WERI-Rb-1 (cell line): ENCODE measurements at regions not wholly inside any gene's neighbourhood (a gene's known extent, or its start where the extent isn't known, plus 50 kb on each side); places are given as distances from the start of the nearest gene placed in this dataset.
"Not testable (repeated sequence)": the region's sequence is repeated elsewhere in the genome, so short reads cannot be mapped to it uniquely, and the experiment has no call there.

Experiments
- DNase-seq: peaks from one replicate; pipeline ENCODE4 v3.0.0-alpha.2; 2020
- H3K27ac ChIP-seq: fragments of 250-450 bp; sonication (Bioruptor Pico); 2 replicates; pipeline ENCODE4 v1.5.1; 2020; ENCODE audit warnings: mild to moderate bottlenecking, moderate library complexity
- H3K27me3 ChIP-seq: fragments of 250-450 bp; sonication (Bioruptor Pico); 2 replicates; pipeline ENCODE4 v1.5.1; 2021; ENCODE audit warnings: mild to moderate bottlenecking, low read depth, moderate library complexity; ENCODE audit not compliant: insufficient read depth, severe bottlenecking
- H3K36me3 ChIP-seq: fragments of 250-450 bp; sonication (Bioruptor Pico); 2 replicates; pipeline ENCODE4 v1.5.1; 2020; ENCODE audit warnings: mild to moderate bottlenecking, moderate library complexity
- H3K4me3 ChIP-seq: 2 replicates; pipeline ENCODE4 v1.5.1; 2011; ENCODE audit warnings: low read depth, mild to moderate bottlenecking, control low read depth, low read length
- H3K9me3 ChIP-seq: fragments of 250-450 bp; sonication (Bioruptor Pico); 2 replicates; pipeline ENCODE4 v1.5.1; 2021; ENCODE audit warnings: mild to moderate bottlenecking, moderate library complexity; ENCODE audit not compliant: severe bottlenecking
- TF ChIP-seq, protein P1 (sequence below): IDR thresholded peaks from 2 replicates; pipeline ENCODE4 v1.5.1; 2011; ENCODE audit warnings: low read depth, mild to moderate bottlenecking, control low read depth, inconsistent platforms, low read length

DNA sequence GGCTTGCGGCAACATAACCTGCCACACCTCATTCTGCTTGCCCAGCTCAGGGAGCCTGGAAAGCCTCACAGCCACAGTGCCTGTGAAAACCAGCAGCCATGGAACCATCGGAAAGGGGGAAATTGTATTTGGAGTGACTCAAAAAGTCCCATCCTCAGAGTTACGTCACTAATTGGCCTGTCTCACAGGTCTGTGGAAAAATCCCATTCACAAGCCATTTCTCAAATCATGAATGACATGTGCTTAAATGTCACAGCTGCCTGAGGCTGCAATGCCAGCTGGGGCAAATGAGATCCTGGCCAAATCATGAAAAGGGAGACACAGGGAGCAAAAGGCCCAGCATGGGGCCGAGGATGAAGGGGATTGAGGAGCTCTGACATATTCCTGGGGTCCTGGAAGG, 486.9 kb upstream of the RAB6C start:
- TF ChIP-seq, protein P1, sequence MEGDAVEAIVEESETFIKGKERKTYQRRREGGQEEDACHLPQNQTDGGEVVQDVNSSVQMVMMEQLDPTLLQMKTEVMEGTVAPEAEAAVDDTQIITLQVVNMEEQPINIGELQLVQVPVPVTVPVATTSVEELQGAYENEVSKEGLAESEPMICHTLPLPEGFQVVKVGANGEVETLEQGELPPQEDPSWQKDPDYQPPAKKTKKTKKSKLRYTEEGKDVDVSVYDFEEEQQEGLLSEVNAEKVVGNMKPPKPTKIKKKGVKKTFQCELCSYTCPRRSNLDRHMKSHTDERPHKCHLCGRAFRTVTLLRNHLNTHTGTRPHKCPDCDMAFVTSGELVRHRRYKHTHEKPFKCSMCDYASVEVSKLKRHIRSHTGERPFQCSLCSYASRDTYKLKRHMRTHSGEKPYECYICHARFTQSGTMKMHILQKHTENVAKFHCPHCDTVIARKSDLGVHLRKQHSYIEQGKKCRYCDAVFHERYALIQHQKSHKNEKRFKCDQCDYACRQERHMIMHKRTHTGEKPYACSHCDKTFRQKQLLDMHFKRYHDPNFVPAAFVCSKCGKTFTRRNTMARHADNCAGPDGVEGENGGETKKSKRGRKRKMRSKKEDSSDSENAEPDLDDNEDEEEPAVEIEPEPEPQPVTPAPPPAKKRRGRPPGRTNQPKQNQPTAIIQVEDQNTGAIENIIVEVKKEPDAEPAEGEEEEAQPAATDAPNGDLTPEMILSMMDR: no peak
- no peaks in the 10 kb centered on the region for H3K36me3 ChIP-seq
- no peak for DNase-seq
- no peak overlapping the region for H3K4me3 ChIP-seq
- no peaks in the 10 kb centered on the region for H3K9me3 ChIP-seq
- H3K27ac ChIP-seq: no peak overlapping the region
- H3K27me3 ChIP-seq: peaks cover 1% of the 10 kb centered on the region

DNA sequence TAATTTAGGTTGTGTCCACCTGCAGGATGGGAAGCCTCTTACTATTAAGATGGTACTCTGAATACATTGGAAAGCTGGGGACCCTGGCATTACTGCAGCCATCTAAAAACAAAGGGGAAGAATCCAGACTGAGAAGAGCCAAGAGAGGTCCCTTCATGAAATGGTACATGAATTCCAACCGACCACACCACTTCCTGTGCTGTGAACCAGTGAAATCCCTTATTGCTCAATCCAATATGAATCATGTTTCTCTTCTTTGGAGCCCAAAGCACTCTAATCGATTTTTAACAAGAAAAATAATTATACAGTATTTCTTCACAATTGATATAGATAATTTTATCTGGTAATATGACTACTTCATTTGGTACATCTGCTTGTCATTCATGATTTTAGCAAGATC, 479.7 kb upstream of the RAB6C start:
- H3K27ac ChIP-seq: no peak overlapping the region
- H3K9me3 ChIP-seq: no peaks in the 10 kb centered on the region
- TF ChIP-seq, protein P1: no peak
- H3K36me3 ChIP-seq: no peaks in the 10 kb centered on the region
- DNase-seq: no peak
- H3K4me3 ChIP-seq: no peak overlapping the region
- H3K27me3 ChIP-seq: peaks cover 3% of the 10 kb centered on the region

DNA sequence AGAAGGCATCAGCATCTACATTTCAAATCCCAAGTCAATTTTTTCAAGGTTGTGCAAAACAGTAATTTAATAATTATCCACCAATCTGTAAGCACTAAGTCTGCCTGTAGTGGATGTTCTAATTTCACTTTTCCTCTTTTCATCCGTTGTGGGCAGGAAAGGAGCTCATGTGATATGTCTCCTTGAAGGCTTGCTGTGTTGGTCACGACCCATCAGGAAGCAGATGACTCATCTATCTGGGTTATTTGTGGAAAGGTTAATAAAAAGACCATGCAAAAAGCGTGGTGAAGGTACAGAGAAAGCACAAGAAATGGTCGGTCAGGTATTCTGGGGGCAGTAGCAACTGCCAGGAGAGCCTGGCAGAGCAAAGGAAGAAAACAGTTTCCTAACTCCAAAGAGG, 476.7 kb upstream of the RAB6C start:
- no peaks in the 10 kb centered on the region for H3K27me3 ChIP-seq
- H3K36me3 ChIP-seq: no peaks in the 10 kb centered on the region
- H3K9me3 ChIP-seq: no peaks in the 10 kb centered on the region
- TF ChIP-seq, protein P1: no peak
- no peak for DNase-seq
- H3K27ac ChIP-seq: no peak overlapping the region
- H3K4me3 ChIP-seq: no peak overlapping the region

DNA sequence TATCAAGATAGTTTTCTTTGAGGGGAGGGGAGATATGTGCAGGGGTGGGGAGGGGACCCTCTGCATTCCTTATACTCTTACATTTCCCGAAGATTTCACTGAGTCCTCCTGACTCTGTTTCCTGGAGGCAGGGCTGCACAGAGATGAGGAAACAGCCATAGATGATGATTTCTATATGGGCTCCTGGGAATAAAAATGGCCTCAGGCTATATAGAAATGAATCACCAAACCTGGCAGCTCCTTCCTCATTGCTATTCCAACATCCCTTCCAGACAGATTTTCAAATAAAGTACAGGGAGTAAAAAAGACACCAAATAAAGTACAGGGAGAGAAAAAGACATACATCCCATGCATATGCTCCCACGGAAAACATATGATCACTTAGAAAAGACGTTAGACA, 474.8 kb upstream of the RAB6C start:
- H3K9me3 ChIP-seq: no peaks in the 10 kb centered on the region
- TF ChIP-seq, protein P1: no peak
- H3K27ac ChIP-seq: no peak overlapping the region
- H3K4me3 ChIP-seq: no peak overlapping the region
- no peaks in the 10 kb centered on the region for H3K27me3 ChIP-seq
- no peaks in the 10 kb centered on the region for H3K36me3 ChIP-seq
- no peak for DNase-seq

DNA sequence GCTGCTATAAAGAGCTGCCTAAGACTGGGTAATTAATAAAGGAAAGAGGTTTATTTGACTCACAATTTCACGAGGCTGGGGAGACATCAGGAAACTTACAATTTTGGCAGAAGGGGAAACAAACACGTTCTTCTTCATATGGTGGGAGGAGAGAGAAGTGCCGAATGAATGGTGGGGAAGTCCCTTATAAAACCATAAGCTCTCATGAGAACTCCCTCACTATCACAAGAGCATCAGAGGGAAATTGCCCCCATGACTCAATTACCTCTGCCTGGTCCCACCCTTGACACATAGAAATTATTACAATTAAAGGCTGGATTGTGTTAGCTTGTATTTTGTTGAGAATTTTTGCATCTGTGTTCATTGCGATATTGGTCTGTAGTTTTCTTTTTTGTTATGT, 460.5 kb upstream of the RAB6C start:
- no peak overlapping the region for H3K4me3 ChIP-seq
- H3K27ac ChIP-seq: no peak overlapping the region
- peaks cover 6% of the 10 kb centered on the region for H3K27me3 ChIP-seq
- no peak for DNase-seq
- TF ChIP-seq, protein P1: no peak
- H3K9me3 ChIP-seq: peaks cover 4% of the 10 kb centered on the region
- no peaks in the 10 kb centered on the region for H3K36me3 ChIP-seq

DNA sequence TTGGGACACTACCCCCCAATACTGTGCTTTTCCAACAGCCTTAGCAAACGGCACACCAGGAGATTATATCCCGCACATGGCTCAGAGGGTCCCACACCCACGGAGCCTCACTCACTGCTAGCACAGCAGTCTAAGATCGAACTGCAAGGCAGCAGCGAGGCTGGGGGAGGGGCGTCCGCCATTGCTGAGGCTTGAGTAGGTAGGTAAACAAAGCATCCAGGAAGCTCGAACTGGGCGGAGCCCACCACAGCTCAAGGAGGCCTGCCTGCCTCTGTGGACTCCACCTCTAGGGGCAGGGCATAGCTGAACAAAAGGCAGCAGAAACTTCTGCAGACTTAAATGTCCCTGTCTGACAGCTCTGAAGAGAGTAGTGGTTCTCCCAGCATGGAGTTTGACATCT, 447.3 kb upstream of the RAB6C start:
- H3K27me3 ChIP-seq, H3K9me3 ChIP-seq, H3K27ac ChIP-seq, DNase-seq, H3K36me3 ChIP-seq, H3K4me3 ChIP-seq: not testable (repeated sequence)
